B cell (primary cell): ENCODE measurements at regions not wholly inside any gene's neighbourhood (a gene's known extent, or its start where the extent isn't known, plus 50 kb on each side); places are given as distances from the start of the nearest gene placed in this dataset.

Experiments
- EZH2 ChIP-seq: IDR thresholded peaks from 2 replicates; pipeline ENCODE4 v1.6.1; 2012; ENCODE audit warnings: borderline replicate concordance, low read depth, mild to moderate bottlenecking, moderate library complexity, low read length; ENCODE audit not compliant: insufficient read depth, poor library complexity, severe bottlenecking
- TF ChIP-seq, protein P1 (sequence below): fragments of 200-600 bp; IDR thresholded peaks from one replicate; pipeline ENCODE4 v1.8.0; 2022; ENCODE audit warnings: antibody characterized with exemption, mild to moderate bottlenecking

DNA sequence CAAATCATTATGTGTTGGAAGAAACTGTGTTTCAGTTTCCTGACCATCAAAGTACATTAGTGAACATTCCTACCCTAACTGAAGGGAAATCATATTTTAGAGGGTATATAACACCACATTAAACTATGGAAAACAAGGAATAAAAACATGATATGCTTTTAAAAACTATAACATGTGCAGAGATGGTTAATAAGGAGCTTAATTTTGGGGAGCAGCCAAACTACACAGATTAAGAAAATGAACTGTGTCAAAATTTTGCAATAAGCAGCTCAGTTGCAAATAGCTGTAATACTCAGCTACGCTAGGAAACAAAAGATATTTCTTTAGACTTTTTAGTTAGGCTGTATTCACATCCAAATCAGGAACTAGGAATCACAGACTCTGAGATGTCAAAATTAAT is 1115.7 kb upstream of the CELF2 start:
- TF ChIP-seq, protein P1, sequence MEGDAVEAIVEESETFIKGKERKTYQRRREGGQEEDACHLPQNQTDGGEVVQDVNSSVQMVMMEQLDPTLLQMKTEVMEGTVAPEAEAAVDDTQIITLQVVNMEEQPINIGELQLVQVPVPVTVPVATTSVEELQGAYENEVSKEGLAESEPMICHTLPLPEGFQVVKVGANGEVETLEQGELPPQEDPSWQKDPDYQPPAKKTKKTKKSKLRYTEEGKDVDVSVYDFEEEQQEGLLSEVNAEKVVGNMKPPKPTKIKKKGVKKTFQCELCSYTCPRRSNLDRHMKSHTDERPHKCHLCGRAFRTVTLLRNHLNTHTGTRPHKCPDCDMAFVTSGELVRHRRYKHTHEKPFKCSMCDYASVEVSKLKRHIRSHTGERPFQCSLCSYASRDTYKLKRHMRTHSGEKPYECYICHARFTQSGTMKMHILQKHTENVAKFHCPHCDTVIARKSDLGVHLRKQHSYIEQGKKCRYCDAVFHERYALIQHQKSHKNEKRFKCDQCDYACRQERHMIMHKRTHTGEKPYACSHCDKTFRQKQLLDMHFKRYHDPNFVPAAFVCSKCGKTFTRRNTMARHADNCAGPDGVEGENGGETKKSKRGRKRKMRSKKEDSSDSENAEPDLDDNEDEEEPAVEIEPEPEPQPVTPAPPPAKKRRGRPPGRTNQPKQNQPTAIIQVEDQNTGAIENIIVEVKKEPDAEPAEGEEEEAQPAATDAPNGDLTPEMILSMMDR, result no peak
- no peak for TF ChIP-seq EZH2
